HG03103 (cell line): ENCODE measurements at regions not wholly inside any gene's neighbourhood (a gene's known extent, or its start where the extent isn't known, plus 50 kb on each side); places are given as distances from the start of the nearest gene placed in this dataset.
"Not testable (repeated sequence)": the region's sequence is repeated elsewhere in the genome, so short reads cannot be mapped to it uniquely, and the experiment has no call there.

Experiments
- ATAC-seq: cut with Tn5 transposase; IDR thresholded peaks from one replicate; pipeline ENCODE4 v1.9.1; 2021; ENCODE audit warnings: low read depth; ENCODE audit not compliant: unreplicated experiment

DNA sequence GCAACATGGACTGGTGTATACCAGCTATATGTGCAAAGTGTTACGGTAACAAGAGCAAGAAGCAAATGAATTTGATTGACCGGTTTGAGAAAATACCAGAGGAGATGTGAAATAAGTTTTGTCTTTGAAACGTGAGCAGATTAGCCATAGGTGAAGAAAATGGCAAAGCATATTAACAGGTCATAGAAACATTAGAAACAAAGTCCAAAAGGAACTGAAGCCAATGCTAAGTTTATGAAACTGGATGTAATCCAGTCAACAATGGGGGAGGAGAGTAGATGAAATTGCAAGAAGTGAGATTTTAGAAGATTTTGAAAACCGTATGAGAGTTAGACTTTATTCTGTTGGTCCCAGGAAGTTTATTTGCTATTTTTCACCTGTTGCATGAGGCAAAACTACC, 1315.4 kb upstream of the CHAC2 start:
- no peak for ATAC-seq

DNA sequence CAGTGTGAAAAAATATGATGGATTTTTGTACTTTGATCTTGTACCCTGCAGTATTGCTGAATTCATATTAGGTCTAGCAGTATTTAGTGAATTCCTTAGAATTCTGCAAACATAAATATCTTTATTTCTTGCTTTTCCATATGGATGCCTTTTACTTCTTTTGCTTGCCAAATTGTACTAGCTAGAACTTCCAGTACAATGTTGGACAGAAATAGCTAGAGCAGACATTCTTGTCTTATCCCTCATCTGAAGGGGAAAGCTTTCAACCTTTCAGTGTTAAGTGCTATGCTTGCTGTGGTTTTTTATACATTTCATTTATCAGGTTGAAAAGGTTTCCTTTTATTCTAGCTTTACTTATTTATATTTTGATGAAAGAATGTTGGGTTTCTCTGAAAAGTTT, 1321.9 kb upstream of the CHAC2 start:
- no peak for ATAC-seq

DNA sequence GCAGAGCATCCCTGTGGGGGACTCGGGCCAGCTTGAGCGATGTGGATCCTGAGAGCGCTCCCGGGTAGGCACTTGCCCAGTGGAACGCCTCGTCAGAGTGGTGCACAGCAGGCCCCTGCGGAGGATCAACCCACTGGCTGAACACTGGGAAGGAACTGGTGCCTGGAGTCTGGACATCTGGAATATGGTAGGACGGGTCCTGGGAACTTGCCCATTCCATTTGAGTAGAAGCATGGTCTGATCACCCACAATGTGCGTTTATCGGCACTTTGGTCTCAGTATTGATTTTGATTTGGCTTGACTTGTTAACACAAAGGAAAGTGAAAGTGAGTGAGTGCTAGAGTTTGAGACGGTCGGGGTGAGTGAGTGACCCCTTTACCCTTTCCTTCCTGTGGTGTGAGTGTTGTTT, 1336.2 kb upstream of the CHAC2 start:
- ATAC-seq = no peak

GRCh38 chr2:52429740-52430139, 1337.9 kb upstream of the CHAC2 start:
- no peak for ATAC-seq

- ATAC-seq = no peak
Measured at GRCh38 chr2:52429171-52429570, 1338.4 kb upstream of the CHAC2 start.

DNA sequence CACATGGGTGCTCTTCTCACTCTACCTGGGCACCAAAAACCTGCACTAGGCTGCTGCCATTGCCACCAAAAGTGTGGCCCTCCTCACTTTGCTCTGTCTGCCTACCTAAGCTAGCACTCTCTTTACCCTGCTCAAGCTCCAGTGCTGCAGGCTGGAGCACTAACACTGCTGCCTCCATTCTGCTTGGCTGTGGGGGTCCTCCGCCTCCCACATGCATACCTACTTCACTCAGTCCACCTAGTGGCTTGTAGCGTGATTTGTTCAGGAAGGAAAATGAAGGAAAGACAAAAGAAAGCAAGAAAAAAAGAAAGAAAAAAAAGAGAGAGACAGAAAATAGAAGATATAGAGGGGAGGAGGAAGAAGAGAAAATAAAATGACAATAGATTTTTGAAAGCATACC, 1339.4 kb upstream of the CHAC2 start:
- no peak for ATAC-seq

GRCh38 chr2:52423655-52424054, 1343.9 kb upstream of the CHAC2 start:
- no peak for ATAC-seq

DNA sequence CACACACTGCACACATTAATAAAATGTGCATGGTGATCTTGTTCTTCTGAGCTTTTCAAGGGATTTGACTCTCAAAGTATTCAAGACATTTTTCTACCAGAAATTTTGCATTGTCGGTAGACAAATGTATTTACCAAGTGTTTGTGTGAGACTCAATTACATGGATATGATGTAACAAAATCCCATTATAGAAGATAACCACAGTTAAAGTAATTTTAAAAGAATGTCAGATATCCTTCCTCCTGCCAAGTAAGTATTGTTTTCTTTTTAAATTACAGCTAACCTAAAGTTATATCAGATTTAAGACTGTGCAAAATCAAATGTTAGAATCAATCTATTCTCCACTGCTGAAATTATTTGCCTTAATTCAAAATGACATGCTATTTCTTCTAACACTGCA, 1344.5 kb upstream of the CHAC2 start:
- ATAC-seq = no peak

DNA sequence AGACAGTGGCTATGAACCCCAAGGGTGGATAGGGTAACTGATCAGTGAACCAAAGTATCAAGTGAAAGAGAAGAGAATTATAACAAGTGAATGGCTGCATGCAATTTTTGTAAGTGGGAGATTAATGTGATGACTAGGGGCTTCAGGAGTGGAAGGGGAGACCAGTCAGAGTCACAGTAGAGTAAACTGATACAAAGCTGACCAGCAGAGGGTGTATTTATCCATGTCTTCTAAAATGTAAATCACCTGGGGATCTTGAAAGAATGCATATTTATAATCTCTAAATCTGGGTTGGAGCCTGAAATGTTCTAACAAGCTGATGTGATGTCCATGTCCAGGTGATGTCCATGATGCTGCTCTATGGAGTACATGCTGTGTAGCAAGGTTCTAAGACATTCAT, 1351.3 kb upstream of the CHAC2 start:
- ATAC-seq = no peak

GRCh38 chr2:52414561-52415295, 1352.9 kb upstream of the CHAC2 start:
- ATAC-seq = no peak

DNA sequence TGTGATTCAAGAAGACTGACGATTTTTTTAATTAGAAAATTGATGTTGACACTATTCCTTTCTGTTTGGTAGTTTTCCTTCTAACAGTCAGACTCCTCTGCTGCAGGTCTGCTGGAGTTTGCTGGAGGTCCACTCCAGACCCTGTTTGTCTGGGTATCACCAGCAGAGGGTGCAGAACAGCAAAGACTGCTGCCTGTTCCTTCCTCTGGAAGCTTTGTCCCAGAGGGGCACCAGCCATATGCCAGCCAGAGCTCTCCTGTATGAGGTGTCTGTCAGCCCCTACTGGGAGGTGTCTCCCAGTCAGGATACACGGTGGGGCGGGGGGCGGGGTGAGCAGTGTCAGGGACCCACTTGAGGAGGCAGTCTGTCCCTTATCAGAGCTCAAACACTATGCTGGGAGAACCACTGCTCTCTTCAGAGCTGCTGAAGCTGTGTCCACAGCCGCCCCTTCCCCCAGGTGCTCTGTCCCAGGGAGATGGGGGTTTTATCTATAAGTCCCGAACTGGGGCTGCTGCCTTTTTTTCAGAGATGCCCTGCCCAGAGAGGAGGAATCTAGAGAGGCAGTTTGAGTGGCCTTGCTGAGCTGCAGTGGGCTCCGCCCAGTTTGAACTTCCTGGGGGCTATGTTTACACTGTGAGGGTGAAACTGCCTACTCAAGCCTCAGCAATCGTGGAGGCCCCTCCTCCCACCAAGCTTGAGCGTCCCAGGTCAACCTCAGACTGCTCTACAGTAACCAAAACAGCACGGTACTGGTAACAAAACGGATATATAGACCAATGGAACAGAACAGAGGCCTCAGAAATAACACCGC, 1358.1 kb upstream of the CHAC2 start:
- ATAC-seq = not testable (repeated sequence)

GRCh38 chr2:52405980-52406379, 1361.6 kb upstream of the CHAC2 start:
- ATAC-seq = no peak

- ATAC-seq = no peak
Measured at GRCh38 chr2:52404866-52405265, 1362.7 kb upstream of the CHAC2 start.

DNA sequence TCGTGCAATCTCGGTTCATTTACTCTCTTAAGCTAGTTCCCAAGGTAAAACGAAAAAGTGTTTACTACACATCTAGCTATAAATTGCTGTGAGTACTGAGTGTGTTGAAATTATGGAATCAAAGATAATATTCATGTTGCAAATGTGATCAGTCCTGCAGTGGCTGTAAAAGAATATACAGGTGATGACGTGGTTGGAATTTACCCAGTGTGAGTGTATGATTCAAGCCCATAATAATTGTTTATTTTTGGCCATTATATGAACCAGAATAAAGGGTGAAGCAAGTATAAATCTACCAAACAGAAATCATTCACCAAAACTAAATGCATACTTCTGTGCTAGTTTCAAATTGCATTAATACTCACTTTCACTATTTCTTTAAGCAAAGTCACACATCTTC, 1363.6 kb upstream of the CHAC2 start:
- ATAC-seq = no peak

DNA sequence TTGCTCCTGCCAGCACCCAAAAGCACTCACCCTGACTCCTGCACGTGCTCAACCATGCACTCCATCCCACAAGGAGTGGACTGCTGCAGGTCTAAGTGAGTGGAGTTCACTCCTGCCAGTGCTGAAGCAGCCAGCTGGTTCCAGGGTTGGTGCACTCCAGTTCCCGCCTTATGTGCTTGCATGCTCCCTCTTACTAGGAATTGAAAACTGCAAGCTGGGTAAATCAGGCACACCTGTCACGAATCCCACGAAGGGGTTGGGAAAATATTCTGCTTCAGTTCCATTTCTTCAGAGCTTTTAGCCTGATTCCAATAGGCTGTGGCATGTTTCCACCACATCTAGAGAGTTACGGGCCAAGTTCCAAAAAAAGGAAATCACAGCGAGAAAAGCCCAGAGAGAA, 1365.5 kb upstream of the CHAC2 start:
- no peak for ATAC-seq

DNA sequence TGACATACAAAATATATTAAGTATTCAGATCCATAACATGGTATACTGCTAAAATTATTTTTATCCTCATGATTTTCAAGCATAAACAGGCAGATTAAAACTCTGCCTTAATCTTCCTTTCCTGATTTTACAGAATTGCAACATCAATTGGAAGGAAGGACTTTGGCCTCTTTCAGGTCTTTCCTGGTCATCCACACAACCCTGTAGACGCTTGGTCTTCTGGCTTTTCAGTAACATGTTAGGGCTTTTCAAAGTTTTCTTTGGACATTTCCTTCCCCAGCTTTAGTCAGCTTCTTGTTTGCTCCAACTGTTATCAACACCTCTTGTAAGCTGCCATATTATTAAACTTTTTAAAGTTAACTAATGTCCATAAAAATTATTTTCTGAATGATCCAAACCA, 1364.9 kb upstream of the NRXN1 start:
- ATAC-seq = no peak

GRCh38 chr2:52395912-52396311, 1364.0 kb upstream of the NRXN1 start:
- no peak for ATAC-seq

DNA sequence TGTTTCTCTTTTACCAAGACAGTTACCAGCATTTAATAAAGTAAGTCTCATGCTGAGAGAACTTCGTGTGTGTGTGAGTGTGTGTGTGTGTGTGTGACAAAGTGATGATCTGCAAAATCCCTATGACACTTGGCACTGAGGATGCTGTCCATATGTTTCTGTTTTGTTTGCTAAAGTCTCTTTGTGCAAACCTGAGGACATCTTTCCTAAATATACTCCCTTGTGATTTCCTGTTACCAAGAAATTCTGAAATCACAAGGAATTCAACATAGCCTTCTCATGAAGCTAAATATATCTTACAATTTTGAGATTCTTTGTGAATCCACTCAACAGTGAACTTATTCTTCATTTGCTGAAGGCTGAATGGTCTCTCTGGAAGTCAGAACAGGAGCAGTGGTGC, 1359.7 kb upstream of the NRXN1 start:
- ATAC-seq = no peak

DNA sequence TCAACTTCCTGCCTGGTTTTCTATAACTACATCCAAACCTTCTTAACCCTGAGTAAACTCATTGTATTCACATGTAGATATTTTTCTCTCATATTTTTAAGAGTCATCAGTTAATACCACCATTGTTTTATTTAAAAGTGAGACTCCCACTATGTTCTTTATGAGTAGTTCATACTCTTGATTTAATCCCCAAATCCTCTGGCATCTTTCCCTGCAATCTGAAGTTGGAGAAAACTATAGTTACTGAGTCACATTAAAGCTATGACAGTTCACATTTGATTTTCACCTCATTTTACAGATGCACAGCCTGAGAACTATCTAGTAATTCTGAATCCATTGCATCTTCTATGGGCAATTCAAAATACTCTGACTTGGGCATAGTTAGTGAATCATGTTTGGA, 1358.7 kb upstream of the NRXN1 start:
- ATAC-seq = no peak

DNA sequence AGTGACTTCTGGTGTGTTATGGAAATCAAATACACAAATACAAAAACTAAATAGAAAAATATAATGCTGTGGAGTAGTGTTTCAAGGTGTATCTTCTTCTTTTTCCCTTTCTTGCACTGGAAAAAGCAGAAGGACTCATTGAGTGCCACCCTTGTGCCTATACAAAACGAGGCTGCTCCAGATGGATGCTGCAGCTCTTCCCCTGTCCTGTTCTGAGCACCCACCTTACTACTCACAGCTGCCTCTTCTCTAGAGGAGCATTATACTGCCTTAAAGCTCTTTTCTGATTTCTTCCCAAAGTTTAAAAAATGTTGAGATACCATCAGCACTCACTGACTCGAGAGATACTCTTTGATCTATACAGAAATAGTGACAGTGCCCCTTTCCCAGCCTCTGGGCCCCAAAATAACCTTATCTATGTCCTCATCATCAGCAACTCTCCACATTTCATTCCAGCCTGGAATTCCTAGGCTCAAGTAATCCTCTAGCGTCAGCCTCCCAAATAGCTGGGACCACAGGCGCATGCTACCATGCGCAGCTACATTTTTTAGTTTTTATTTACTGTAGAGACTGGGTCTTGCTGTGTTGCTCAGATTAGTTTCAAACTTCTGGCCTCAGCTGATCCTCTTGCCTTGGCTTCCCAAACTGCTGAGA, 1356.1 kb upstream of the NRXN1 start:
- no peak for ATAC-seq

DNA sequence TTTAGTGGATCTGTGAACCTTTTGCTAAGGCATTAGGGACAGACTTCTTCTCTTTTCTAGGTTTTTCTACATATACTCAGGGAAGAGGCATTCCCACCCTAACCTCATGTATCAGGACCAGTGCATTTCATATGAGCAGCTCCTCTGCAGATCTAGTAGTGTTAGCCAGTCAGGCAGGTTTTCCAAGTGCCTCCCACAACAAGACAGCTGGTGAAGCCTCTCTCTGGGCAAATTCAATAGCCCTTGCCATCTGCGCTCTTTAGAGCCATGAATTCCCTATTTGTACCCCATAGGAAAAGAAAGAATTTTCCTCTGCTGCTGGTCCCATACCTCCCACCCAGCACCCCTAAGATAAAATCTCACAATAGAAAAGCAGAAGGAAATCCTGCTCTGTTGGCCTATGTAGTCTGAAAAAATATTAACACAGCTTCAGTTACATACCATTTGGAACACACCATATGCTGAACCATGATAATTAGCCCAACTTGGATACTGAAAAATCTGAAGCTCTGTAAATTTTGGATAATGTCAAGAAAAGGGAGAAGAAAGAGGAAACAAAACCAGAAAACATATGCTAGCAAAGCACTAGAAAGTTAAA, 1354.6 kb upstream of the NRXN1 start:
- ATAC-seq = no peak
